B cell (primary cell): ENCODE measurements at regions not wholly inside any gene's neighbourhood (a gene's known extent, or its start where the extent isn't known, plus 50 kb on each side); places are given as distances from the start of the nearest gene placed in this dataset.

Source experiments
- ATAC-seq: fragments of 200-7000 bp; cut with Tn5 transposase; one replicate; pipeline ENCODE4 v1.10.0; 2021; ENCODE audit warnings: low read depth, mild to moderate bottlenecking, moderate number of reproducible peaks, moderate library complexity
- CTCF ChIA-PET: fragments of 350-600 bp; sonication (Branson Sonifier 250); formaldehyde crosslinking; loops from one replicate; lab custom pipeline; 2021; ENCODE audit warnings: antibody characterized with exemption, inconsistent platforms; lab: Charles Lee
- POLR2A ChIA-PET: fragments of 350-600 bp; sonication (Branson Sonifier 250); formaldehyde crosslinking; loops from one replicate; lab custom pipeline; 2021; ENCODE audit warnings: antibody characterized with exemption; lab: Charles Lee
- DNase-seq: peaks from one replicate; pipeline ENCODE4 v3.0.0; 2013
- H2AFZ ChIP-seq: 2 replicates; pipeline ENCODE4 v1.6.1; 2012; ENCODE audit warnings: mild to moderate bottlenecking, low read depth, low read length; ENCODE audit not compliant: insufficient read depth, poor library complexity, severe bottlenecking
- H3K27ac ChIP-seq, 2 donors: 1 replicate in 1 of 2; 2 replicates in 1 of 2; pipeline ENCODE4 v1.5.1; 2012 to 2013; ENCODE audit warnings: low read length in 2 of 2, mild to moderate bottlenecking in 2 of 2, moderate library complexity in 1 of 2
- H3K27me3 ChIP-seq, 4 experiments: fragments of 200-600 bp in 1 of 4; sonication (generic) in 1 of 4; replicated peaks in 1 of 4; 1 replicate in 2 of 4; 2 replicates in 2 of 4; pipeline versions ENCODE4 v1.6.1 to v1.7.0; 2013 to 2016; ENCODE audit warnings: low read length in 3 of 4, mild to moderate bottlenecking in 2 of 4, mixed read lengths in 1 of 4, moderate library complexity in 1 of 4; ENCODE audit not compliant: insufficient read depth in 4 of 4, control insufficient read depth in 3 of 4; ENCODE audit errors: control extremely low read depth in 1 of 4
- H3K36me3 ChIP-seq, 2 experiments: replicated peaks in 1 of 2; 1 replicate in 1 of 2; 2 replicates in 1 of 2; pipeline versions ENCODE4 v1.6.1 to v1.7.1; 2013; ENCODE audit warnings: low read length in 1 of 2; ENCODE audit not compliant: insufficient read depth in 2 of 2, control insufficient read depth in 1 of 2; ENCODE audit errors: control extremely low read depth in 1 of 2, extremely low read depth in 1 of 2
- H3K4me1 ChIP-seq, 2 donors: fragments of 200-600 bp in 1 of 2; sonication (generic) in 1 of 2; 1 replicate in 1 of 2; 2 replicates in 1 of 2; pipeline versions ENCODE4 v1.5.1 to v1.6.1; 2013 to 2017; ENCODE audit warnings: low read length in 2 of 2; ENCODE audit not compliant: control insufficient read depth in 2 of 2, insufficient read depth in 2 of 2
- H3K4me2 ChIP-seq: replicated peaks from 2 replicates; pipeline ENCODE3; 2012; ENCODE audit warnings: mild to moderate bottlenecking, low read depth, low read length; ENCODE audit not compliant: poor library complexity, severe bottlenecking
- H3K4me3 ChIP-seq, 5 experiments: fragments of 200-600 bp in 1 of 5; sonication (generic) in 1 of 5; 1 replicate in 3 of 5; 2 replicates in 2 of 5; pipeline versions ENCODE4 v1.5.1 to v1.7.0; 2011 to 2016; ENCODE audit warnings: low read length in 4 of 5, mild to moderate bottlenecking in 4 of 5, low read depth in 2 of 5, control low read depth in 1 of 5, moderate library complexity in 1 of 5; ENCODE audit not compliant: insufficient read depth in 1 of 5; ENCODE audit errors: control extremely low read depth in 1 of 5, extremely low read depth in 1 of 5
- H3K79me2 ChIP-seq: fragments of 200-600 bp; sonication (generic); one replicate; pipeline ENCODE4 v1.6.0; 2016; ENCODE audit warnings: low read length; ENCODE audit not compliant: control insufficient read depth, insufficient read depth
- H3K9ac ChIP-seq: fragments of 200-600 bp; sonication (generic); 2 replicates; pipeline ENCODE4 v1.6.1; 2017; ENCODE audit warnings: mild to moderate bottlenecking, low read length, moderate library complexity
- H3K9me3 ChIP-seq, 3 donors: one replicate each; pipeline versions ENCODE4 v1.6.1 to v1.7.1; 2013; ENCODE audit warnings: low read length in 2 of 3; ENCODE audit not compliant: control insufficient read depth in 2 of 3, insufficient read depth in 1 of 3; ENCODE audit errors: control extremely low read depth in 1 of 3
- H4K20me1 ChIP-seq: 2 replicates; pipeline ENCODE4 v1.6.0; 2012; ENCODE audit warnings: mild to moderate bottlenecking, low read length; ENCODE audit not compliant: insufficient read depth, control insufficient read depth, poor library complexity, severe bottlenecking
- H3K27ac Mint-ChIP-seq: one replicate; pipeline ENCODE4 v1.8.0; 2021; ENCODE audit warnings: mixed read lengths
- H3K27me3 Mint-ChIP-seq: one replicate; pipeline ENCODE4 v1.8.0; 2021; ENCODE audit warnings: mixed read lengths
- H3K4me1 Mint-ChIP-seq: one replicate; pipeline ENCODE4 v1.8.0; 2021; ENCODE audit warnings: mixed read lengths
- H3K4me3 Mint-ChIP-seq: one replicate; pipeline ENCODE4 v1.8.0; 2021; ENCODE audit warnings: mixed read lengths
- H3K9me3 Mint-ChIP-seq: one replicate; pipeline ENCODE4 v1.8.0; 2022; ENCODE audit warnings: mixed read lengths; ENCODE audit not compliant: insufficient read depth
- EZH2 ChIP-seq: IDR thresholded peaks from 2 replicates; pipeline ENCODE4 v1.6.1; 2012; ENCODE audit warnings: borderline replicate concordance, low read depth, mild to moderate bottlenecking, moderate library complexity, low read length; ENCODE audit not compliant: insufficient read depth, poor library complexity, severe bottlenecking
- WGBS: methylation state at CpG from one replicate; pipeline ENCODE4 v1.1.5; 2013; ENCODE audit warnings: missing lambda C conversion rate; ENCODE audit not compliant: insufficient coverage; 5-methylcytosine and 5-hydroxymethylcytosine counted together
- intact Hi-C: fragments of 100-400 bp; cut with micrococcal nuclease; formaldehyde crosslinking; loops from one replicate; pipeline ENCODE4 v1.10.0; 2022
- TF ChIP-seq, protein P1 (sequence below): fragments of 200-600 bp; IDR thresholded peaks from one replicate; pipeline ENCODE4 v1.8.0; 2022; ENCODE audit warnings: antibody characterized with exemption, mild to moderate bottlenecking

DNA sequence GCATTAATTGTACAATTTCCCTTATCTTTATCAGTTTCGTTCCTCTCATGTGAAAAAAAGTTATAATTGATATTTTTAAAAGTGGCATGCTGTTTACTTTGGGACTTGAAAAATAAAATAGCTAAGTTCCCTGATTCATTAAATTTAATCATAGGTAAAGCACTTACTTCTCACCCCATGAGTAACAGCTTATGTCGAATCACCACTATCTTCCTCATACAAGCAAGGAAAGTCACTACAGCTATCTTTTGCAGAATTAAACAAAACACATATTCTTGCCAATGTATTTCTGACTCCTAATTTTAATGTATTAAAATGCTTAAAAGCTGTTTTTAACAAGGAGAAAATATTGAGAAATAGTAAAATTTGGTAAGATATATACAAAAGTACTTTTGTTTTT is 832.4 kb upstream of the PCDH10 start:
- CTCF ChIA-PET: no interaction called here
- Histone ChIP-seq H3K9me3 (no peaks in the 10 kb centered on the region), H3K36me3 (no peaks in the 10 kb centered on the region), H3K79me2 (no peaks in the 10 kb centered on the region), H3K4me1 (no peaks in the 10 kb centered on the region), H3K9ac (no peak overlapping the region), H3K4me3 (no peak overlapping the region), H3K27ac (no peak overlapping the region), H2AFZ (no peak overlapping the region), H3K4me2 (no peak overlapping the region), H3K27me3 (no peaks in the 10 kb centered on the region), H4K20me1 (no peaks in the 10 kb centered on the region)
- Mint-ChIP-seq H3K9me3 (no peaks in the 10 kb centered on the region), H3K27ac (no peak overlapping the region), H3K4me1 (no peaks in the 10 kb centered on the region), H3K27me3 (no peaks in the 10 kb centered on the region), H3K4me3 (no peak overlapping the region)
- WGBS: no CpG with 5 or more reads among the region's 2 CpGs
- POLR2A ChIA-PET: no interaction called here
- intact Hi-C loops: no loop called here
- no peak for DNase-seq
- ATAC-seq: no peak
- TF ChIP-seq, protein P1, sequence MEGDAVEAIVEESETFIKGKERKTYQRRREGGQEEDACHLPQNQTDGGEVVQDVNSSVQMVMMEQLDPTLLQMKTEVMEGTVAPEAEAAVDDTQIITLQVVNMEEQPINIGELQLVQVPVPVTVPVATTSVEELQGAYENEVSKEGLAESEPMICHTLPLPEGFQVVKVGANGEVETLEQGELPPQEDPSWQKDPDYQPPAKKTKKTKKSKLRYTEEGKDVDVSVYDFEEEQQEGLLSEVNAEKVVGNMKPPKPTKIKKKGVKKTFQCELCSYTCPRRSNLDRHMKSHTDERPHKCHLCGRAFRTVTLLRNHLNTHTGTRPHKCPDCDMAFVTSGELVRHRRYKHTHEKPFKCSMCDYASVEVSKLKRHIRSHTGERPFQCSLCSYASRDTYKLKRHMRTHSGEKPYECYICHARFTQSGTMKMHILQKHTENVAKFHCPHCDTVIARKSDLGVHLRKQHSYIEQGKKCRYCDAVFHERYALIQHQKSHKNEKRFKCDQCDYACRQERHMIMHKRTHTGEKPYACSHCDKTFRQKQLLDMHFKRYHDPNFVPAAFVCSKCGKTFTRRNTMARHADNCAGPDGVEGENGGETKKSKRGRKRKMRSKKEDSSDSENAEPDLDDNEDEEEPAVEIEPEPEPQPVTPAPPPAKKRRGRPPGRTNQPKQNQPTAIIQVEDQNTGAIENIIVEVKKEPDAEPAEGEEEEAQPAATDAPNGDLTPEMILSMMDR: no peak
- TF ChIP-seq EZH2: no peak

DNA sequence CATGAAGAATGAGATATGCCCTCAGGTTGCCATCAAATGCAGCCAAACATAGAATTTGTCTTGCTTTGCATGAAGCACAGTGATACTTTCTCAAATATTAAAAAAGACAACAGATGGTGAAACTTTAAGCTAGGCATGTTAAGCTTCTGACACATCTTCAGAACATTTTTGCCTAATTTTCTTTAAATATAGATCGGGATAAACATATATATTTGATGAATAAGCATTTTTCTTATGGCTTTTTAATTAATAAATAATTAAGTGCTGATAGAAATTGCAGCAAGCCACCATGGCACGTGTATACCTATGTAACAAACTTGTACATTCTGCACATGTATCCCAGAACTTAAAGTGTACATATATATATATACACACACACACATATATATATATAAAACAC is 831.2 kb upstream of the PCDH10 start:
- H3K27me3 Mint-ChIP-seq: no peaks in the 10 kb centered on the region
- no peak overlapping the region for H3K27ac ChIP-seq

More for the DNA sequence above, 831.2 kb upstream of the PCDH10 start:
- Histone ChIP-seq H3K9ac (no peak overlapping the region), H3K4me3 (no peak overlapping the region), H4K20me1 (no peaks in the 10 kb centered on the region), H3K4me2 (no peak overlapping the region), H3K4me1 (no peaks in the 10 kb centered on the region), H2AFZ (no peak overlapping the region), H3K36me3 (no peaks in the 10 kb centered on the region), H3K79me2 (no peaks in the 10 kb centered on the region), H3K9me3 (no peaks in the 10 kb centered on the region), H3K27me3 (no peaks in the 10 kb centered on the region)
- Mint-ChIP-seq H3K27ac (no peak overlapping the region), H3K4me3 (no peak overlapping the region), H3K4me1 (no peaks in the 10 kb centered on the region), H3K9me3 (no peaks in the 10 kb centered on the region)
- POLR2A ChIA-PET: no interaction called here
- CTCF ChIA-PET: no interaction called here
- no peak for ATAC-seq
- DNase-seq: no peak
- WGBS: no CpG with 5 or more reads among the region's 2 CpGs
- no peak for TF ChIP-seq EZH2
- TF ChIP-seq, protein P1: no peak
- intact Hi-C loops: no loop called here
